ENCODE measurements at regions not wholly inside any gene's neighbourhood (a gene's known extent, or its start where the extent isn't known, plus 50 kb on each side); places are given as distances from the start of the nearest gene placed in this dataset.
A peak's percentile ranks its signal among the peaks of the same experiment; 100 is the strongest.
"Not testable (repeated sequence)": the region's sequence is repeated elsewhere in the genome, so short reads cannot be mapped to it uniquely, and the experiment has no call there.

DNA sequence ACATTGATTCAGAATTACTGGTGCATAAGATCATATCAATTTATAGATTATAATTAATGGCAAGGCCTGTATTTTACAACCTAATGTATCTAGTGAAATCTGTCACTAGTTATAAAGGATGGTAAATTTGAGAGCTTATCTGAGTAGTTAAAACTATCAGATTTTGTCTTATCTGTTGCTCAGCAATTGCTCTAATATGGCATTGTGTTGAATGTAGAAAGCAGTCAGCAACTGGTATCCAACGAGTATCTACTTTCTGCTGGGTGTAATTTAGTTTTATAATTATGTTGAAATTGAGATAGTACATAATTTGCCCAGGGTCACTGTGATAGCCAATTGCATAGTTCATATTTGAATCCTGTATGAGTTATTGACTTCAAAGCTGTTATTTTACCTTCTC lies 1005.7 kb downstream of the CDH11 start:
- DNase-seq (ENCODE audit: low spot score) = no peak

DNA sequence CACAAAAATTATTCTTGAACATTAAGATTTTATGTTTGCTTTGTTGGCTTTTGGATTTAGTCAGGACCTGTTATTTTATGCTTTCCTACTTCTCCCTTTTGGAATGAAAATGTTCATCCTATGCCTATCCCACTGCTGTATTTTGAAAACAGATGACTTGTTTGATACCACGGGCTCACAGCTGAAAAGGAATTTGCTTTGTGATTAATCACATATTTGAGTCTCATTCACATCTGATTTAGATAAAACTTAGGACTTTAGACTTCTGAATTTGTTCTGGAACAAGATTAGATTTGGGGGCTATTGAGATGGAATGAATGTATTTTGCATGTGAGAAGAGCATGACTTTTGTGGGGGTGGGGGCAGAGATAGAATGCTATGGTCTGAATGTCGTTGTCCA lies 1012.6 kb downstream of the CDH11 start:
- DNase-seq (ENCODE audit: low spot score) = no peak

DNA sequence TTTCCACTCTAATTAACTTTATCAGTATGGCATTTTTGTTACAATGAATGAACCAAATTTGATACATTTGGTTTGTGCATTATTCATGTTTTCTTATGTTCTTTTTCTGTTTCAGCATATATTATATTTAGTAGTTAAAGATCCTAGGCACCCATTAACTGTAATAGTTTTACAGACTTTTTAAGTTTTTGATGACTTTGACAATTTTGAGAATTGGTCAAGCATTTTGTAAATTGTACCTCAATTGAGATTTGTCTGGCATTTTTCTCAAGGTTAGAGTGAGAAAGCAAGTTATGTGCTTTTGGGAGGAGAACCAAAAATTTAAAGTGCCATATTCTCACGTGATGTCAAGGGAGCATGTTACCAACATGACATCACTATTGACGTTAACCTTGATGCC lies 1019.2 kb downstream of the CDH11 start:
- DNase-seq (ENCODE audit: low spot score) = no peak

DNA sequence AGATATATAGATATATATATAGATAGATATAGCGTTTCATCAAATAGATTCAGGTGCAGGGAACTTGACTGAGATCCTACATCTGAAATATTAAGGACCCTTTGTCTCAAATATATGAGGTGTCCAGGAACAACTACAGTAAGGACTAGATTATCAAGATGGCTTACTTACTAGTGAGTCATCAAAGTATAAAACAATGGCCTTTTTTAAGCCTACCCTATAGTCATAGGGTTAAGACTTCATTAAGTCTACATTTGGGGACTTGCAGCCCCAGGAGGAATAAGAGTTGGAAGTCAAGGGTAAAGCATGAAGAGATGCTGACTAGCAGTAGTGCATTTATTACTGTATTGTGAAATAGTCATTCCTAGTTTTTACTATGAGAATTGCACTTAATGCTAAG lies 1023.4 kb downstream of the CDH11 start:
- DNase-seq (ENCODE audit: low spot score) = no peak

DNA sequence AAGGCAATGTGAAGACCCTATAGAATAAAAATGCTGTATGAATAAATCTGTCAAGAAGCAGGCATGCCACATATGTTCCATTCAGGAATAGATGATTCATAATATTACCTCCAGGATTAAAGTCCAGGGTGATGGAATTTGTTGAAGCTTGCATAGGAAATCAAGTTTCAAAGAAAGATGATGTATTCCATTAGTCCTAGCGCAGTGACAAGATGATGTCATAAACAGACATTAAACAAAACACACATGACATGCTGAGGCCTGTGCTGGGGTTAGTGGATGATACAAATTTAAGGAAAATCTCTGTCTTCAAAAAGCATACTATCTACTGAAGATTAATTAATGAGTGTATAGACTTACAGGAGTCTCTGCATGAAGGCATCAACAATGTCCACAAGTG lies 1025.2 kb downstream of the CDH11 start:
- no peak for DNase-seq (ENCODE audit: low spot score)

DNA sequence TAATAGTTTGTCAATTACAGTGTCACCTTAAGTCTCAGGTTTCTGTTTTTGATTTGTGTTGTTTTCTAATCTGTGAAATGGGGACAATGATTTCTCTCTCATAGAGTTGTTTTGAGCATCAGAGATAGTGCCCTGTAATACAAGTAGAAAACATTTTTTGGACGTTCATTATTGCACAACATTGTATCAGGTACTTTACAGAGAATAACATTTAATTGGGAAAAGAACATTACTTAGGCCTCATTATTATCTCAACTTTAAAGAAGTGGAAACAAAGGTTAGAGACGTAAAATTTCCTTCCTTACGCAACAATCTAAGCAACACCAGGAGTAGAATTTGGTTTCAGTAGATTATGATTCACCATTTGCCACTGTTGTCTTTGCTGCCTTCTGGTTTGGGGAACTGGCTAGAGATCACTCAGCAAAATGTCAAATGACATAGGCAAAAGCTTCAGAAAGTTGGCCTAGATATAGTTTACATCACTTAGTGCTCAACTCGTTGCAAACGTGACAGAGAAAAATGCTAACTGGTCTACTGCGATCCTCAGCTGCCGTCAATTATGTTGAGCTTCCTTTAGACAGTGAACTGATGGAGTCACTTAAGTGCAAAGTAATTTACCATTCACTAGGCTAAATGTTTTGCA lies 1026.8 kb downstream of the CDH11 start:
- DNase-seq (ENCODE audit: low spot score) = peak; percentile 44

DNA sequence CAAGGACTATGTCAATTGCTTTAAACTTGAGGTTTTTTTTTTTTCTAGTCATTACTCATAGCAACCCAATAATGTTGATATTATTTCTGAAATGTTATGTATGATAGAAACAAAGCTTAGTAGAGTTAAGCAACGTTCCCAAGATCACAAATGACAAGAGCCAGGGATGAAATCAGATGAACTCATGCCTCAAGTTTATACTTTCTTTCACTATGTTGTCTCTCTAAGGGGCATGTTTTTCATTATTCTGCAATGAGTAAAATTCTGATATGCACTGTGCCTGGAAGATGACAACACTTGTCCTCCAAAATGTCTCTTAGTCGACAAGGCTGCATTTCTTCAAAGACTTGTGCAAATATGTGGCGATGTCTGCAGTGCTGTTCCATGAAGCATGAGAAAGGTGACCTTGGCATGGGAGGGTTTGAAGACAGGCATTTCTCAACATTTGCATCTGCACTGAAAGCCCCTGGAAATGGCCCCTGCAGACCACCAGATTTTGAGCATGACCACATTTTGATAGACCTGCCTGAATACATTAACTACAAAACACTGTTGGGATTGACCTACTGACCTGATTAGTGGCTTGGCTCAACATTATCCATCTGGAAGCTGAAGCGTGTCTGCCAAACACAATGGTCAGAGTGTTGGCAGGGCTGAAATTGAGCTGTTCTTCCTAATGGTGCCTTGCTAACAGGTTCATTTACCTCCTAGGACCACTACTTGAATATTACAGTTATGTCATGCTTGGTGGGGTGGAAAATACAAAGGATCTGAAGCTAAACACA lies 1027.5 kb downstream of the CDH11 start:
- peak; percentile 20 for DNase-seq (ENCODE audit: low spot score)

DNA sequence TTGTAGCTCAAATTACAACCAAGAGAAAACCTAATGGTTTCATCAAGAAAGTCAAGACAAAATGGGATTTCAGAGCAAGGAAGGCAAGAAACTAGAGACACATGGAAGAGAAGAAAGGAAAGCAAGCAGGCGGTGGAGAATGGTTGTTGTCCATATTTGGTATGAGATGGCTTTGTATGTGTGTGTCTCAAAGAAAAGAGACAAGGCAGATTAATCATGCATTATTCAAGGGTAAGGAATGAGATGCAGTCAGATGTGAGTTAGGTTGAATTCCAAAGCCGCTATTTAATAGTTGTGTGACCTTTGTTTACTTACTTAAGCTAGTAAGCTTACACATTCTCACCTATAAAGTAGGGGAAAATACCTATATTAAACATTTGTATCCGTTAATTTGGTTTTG lies 1029.6 kb downstream of the CDH11 start:
- peak; percentile 38 for DNase-seq (ENCODE audit: low spot score)

DNA sequence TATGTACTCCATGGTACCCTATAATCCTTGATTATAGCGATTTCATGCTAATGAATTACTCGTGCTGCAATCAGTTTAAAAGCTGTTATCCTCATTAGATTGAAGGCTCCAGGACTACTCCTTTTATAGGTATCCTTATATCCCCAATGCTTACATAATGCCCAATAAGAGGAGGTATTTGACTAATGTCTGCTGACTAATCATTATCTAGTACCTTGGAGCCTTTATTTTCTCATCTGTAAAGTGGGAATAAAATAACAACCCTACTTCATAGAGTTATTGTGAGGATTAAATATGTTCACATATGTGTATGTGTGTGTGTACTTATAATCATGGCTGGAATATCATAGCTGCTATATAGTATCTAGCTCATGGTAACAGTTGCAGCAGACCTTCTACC lies 1031.5 kb downstream of the CDH11 start:
- DNase-seq (ENCODE audit: low spot score) = no peak

DNA sequence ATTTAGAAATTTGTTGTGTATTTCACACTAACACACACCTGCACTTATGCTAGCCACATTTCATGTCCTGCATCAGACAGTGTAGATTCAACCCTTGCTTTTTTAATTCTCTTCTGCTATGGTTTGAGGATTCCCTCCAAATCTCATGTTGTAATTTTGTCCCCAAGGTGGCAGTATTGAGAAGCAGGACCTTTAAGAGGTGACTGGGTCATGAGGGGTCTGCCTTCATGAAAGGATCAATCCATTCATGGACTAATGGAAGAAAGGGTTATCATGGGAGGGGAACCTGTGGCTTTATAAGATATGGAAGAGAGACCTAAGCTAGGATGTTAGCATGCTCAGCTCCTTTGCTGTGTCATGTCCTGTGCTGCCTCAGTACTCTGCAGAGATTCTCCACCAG lies 1032.2 kb downstream of the CDH11 start:
- peak; percentile 6 for DNase-seq (ENCODE audit: low spot score)

DNA sequence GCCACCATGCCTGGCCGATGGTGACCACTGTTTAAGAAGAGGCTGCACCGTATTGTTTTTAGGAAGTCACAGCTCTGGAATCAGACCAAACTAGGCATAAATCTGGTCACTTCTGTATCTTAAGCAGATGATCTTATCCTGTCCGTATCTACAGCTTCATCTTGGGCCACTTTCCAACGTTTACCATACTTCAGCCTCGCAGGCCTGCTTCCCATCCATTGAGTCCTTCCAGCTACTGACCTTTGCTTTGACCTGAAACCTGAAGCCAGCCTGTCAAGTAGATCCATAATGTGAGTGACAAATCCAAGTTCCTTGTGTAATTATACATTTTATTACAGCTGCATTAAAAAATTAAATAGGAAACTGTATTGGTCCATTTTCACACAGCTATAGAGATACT lies 1033.0 kb downstream of the CDH11 start:
- no peak for DNase-seq (ENCODE audit: low spot score)

DNA sequence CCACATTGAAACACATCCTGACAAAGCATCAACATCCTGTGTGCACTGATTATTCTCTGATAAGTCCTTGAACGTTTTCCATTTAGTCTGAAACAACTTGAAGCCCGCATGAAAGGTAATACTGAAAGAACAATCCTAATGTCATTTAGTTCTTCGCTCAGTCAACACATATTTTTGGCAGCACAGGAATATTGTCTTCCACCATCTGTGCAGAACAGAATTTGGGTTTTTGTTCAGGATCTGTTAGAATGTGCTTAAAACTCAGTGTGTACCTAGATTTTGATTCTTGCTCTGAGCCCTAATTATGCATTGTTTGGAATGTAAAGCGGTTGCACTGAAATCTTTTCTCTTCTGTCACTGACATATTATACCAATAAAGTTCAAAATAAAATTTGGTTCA lies 1036.6 kb downstream of the CDH11 start:
- DNase-seq (ENCODE audit: low spot score) = no peak

DNA sequence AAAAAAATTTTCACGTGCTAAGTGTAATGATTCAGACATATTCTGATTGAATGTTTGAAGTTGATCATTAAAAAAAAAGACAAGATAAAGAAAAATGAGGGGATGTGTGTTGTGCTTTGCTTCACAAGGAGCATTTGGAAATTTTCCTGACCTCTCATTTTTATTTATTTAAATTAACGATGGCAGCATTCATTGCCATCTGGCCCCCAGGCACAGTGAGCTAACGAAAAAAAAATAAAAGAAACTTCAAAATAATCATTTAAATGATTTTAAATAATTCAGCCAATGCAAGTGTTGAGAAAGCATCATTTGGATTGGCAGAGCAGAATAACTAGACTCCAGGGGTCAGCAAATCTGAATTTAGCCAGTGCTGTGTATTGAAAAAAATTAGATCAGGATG lies 1037.2 kb downstream of the CDH11 start:
- no peak for DNase-seq (ENCODE audit: low spot score)

DNA sequence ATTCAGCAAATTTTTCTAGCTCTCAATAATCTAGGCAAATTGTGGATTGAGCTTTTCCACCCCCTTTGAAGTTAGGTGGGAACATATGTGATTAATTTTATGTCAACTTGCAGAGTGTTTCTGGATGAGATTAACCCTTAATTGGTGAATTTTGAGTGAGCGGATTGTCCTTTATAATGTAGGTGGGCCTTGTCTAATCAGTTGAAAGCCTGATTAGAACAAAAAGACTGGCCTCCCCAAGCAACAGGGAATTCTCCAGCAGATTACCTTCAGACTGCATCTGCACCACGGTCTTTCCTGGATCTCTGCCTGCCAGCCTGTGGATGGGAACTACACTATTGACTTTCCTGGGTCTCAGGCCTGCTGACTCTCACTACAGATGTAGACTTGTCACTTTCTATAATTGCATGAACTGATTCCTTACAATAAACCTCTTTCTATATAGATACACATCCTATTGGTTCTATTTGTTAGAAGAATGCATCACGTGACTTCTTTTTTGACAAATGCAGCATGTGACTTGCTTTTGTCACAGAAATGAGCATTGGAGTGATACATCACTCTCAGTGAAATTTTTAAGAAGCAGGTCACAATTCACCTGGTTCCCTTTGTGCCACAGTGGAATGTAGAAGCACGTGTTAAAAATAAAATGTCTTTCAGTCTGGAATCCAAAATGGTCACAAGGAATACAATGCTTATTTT lies 1038.3 kb downstream of the CDH11 start:
- no peak for DNase-seq (ENCODE audit: low spot score)

DNA sequence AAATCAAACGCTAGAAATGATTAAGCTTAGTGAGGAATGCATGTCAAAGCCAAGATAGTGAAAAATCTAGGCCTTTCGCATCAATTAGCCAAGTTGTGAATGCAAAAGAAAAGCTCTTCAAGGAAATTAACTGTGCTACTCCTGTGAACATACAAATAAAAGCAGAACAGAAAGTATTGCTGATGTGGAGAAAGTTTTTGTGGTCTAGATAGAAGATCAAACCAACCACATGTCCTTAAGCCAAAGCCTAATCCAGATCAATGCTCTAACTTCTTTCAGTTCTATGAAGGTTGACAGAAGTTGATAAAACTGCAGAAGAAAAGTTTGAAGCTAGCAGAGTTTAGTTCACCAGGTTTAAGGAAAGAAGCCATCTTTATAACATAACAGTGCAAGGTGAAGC lies 1044.6 kb downstream of the CDH11 start:
- no peak for DNase-seq (ENCODE audit: low spot score)

DNA sequence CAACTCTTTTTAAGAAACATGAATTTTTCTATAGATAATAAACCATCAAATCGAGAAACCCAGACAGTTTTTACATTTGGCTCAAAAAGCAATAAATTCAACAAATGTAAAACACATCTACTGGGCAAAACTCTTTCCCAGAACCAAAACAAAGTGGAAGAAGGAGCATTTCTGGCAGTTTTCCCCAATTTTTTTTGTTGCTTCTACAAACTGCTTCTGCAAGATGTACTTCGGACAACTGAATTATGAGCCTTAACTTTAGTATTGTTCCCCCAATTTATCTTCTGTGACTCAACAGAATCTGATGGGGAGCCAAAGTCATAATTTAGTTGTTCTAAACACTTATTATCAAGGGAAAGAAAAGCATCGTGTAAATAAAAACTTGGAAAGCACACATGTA lies 1047.2 kb downstream of the CDH11 start:
- no peak for DNase-seq (ENCODE audit: low spot score)

DNA sequence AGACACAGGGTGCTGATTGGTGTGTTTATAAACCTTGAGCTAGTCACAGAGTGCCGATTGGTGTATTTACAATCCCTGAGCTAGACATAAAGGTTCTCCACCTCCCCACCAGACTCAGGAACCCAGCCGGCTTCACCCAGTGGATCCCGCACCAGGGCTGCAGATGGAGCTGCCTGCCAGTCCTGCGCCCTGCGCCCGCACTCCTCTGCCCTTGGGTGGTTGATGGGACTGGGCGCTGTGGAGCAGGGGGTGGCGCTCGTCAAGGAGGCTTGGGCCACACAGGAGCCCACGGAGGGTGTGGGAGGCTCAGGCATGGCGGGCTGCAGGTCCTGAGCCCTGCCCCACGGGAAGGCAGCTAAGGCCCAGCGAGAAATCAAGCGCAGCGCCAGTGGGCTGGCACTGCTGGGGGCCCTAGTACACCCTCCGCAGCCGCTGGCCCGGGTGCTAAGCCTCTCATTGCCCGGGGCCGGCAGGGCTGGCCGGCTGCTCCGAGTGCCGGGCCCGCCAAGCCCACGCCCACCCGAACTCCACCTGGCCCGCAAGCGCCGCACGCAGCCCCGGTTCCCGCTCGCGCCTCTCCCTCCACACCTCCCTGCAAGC lies 1049.6 kb downstream of the CDH11 start:
- DNase-seq (ENCODE audit: low spot score) = not testable (repeated sequence)

DNA sequence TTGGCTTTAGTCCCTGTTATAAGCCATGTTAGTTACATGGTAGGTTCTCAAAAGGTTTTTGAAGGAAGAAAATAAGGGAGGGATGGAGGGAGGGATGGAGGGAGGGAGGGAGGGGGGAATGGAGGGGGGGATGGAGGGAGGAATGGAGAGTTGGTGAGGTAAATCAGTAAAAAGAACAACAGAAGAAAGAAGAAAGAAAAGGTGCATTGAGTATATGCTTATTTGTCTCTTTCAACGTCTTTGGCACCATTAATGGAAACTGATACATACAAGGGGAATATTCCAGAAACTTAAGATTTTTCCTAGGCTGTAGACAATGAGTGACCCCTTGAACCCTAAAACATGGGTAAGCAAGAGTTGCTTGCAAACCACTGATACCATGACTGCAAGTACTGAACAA lies 1056.3 kb downstream of the CDH11 start:
- no peak for DNase-seq (ENCODE audit: low spot score)

DNA sequence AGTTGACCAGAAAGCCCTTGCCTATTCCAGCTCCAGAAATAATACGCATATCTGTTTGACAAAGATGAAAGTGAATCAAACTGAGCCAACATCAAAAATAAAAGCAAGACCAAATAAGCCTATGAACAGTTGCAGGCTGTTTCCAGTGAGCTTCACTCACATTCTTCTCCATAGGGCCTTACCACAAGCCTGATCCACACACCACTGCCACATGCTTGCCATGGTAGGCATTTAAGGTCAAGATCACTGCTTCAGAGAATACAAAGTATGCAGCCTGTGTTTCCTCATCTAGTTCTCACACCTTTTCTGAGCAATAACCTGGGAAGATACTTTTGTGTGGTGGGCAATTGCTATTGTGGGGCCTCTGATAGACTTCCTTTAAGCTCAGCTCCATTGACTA lies 1060.2 kb downstream of the CDH11 start:
- no peak for DNase-seq (ENCODE audit: low spot score)

DNA sequence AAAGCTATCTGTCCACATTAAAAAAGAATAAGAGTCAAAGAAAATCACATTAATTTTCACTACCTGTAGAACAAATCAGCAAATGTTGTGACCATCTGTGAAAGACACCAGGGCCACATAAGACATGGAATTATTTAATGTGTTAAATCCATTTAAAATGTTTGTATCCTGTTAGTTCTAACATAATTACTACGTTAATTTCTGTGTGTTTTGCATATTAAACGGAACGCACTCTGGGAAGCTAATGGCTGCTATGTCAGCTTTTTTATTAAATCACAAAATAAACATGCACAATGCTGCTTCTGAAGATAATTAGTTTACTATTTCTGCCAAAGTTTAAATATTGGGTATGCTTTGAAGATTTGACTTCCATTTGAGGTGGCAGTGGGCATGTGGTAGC lies 1061.2 kb downstream of the CDH11 start:
- DNase-seq (ENCODE audit: low spot score) = no peak

DNA sequence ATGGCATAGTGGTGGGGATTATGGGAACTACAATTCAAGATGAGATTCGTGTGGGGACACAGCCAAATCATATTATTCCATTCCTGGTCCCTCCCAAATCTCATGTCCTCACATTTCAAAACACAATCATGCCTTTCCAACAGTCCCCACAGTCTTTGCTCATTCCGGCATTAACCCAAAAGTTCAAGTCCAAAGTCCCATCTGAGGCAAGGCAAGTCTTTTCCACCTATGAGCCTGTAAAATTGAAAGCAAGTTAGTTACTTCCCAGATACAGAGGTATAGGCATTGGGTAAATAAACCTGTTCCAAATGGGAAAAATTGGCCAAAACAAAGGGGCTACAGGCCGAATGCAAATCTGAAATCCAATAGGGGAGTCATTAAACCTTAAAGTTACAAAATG lies 1063.2 kb downstream of the CDH11 start:
- DNase-seq (ENCODE audit: low spot score) = no peak

DNA sequence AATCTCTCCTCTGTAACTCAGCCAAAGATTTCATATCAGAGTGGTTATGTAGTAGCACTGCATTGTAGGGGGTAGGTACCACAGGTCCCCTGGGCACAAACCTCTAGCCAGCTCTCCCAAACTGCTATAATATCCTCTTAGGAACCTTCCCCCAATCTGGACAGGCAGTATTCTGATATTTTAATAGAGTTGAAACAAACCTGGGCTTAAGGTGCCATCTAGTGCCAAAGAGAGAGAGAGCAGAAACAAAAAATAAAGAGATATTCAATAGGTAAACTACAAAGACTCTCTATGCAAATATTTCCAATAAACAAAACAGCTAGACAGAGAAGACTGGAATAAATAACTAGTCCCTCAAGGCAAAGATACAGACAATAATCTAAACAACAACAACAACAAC lies 1070.0 kb downstream of the CDH11 start:
- DNase-seq (ENCODE audit: low spot score) = peak; percentile 9

DNA sequence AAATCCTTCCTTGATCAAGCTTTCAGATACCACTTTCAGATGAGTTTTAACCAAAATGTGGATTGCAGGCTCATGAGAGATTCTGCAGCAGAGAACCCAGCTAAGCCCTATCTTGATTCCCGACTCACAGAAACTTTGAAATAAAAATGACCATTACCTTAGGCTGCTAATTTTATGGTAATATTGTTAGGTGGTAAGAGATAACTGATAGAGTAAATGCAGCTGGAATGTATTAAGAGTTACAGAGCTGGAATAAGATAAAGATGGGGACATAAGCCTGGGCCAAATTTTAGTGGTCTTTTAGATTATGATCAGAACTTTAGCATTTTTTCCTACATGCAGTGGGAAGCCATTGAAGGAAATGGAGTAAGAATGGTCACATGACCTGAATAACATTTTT lies 1074.0 kb downstream of the CDH11 start:
- no peak for DNase-seq (ENCODE audit: low spot score)

Measured in AG08395 (cell line).